Neural progenitor cell (in vitro differentiated cells): ENCODE measurements at regions not wholly inside any gene's neighbourhood (a gene's known extent, or its start where the extent isn't known, plus 50 kb on each side); places are given as distances from the start of the nearest gene placed in this dataset.

Source experiments
- DNase-seq: peaks from one replicate; pipeline ENCODE4 v3.0.0-alpha.2; 2016; ENCODE audit warnings: low spot score
- H2AFZ ChIP-seq: fragments of 200-600 bp; sonication (generic); replicated peaks from 2 replicates; pipeline ENCODE4 v1.6.1; 2016; ENCODE audit warnings: antibody characterized with exemption
- H3F3A ChIP-seq: fragments of 200-600 bp; sonication (generic); 2 replicates; pipeline ENCODE4 v1.6.1; 2016; ENCODE audit warnings: antibody characterized with exemption, low read depth
- H3K27ac ChIP-seq: fragments of 200-600 bp; sonication (generic); 2 replicates; pipeline ENCODE4 v1.5.1; 2016; ENCODE audit warnings: mild to moderate bottlenecking
- H3K27me3 ChIP-seq: fragments of 200-600 bp; sonication (generic); 2 replicates; pipeline ENCODE4 v1.6.1; 2016; ENCODE audit warnings: mild to moderate bottlenecking, moderate library complexity
- H3K36me3 ChIP-seq: fragments of 200-600 bp; sonication (generic); 2 replicates; pipeline ENCODE4 v1.5.1; 2016
- H3K4me1 ChIP-seq: fragments of 200-600 bp; sonication (generic); 2 replicates; pipeline ENCODE4 v1.6.1; 2016; ENCODE audit warnings: mixed run types
- H3K4me2 ChIP-seq: fragments of 200-600 bp; sonication (generic); 2 replicates; pipeline ENCODE4 v1.6.1; 2016
- H3K4me3 ChIP-seq: fragments of 200-600 bp; sonication (generic); 2 replicates; pipeline ENCODE4 v1.5.1; 2016
- H3K79me2 ChIP-seq: fragments of 200-600 bp; sonication (generic); 2 replicates; pipeline ENCODE4 v1.6.1; 2016; ENCODE audit warnings: low read depth
- H3K9ac ChIP-seq: fragments of 200-600 bp; sonication (generic); 2 replicates; pipeline ENCODE4 v1.6.1; 2016
- H3K9me3 ChIP-seq: fragments of 200-600 bp; sonication (generic); 2 replicates; pipeline ENCODE4 v1.5.1; 2016; ENCODE audit warnings: low read depth
- H4K20me1 ChIP-seq: fragments of 200-600 bp; sonication (generic); 2 replicates; pipeline ENCODE4 v1.6.1; 2016; ENCODE audit warnings: low read depth
- H3K27ac Mint-ChIP-seq: 3 replicates; pipeline ENCODE4 v1.8.0; 2021; ENCODE audit warnings: mixed read lengths
- H3K27me3 Mint-ChIP-seq: 2 replicates; pipeline ENCODE4 v1.8.0; 2022; ENCODE audit warnings: low read depth, mild to moderate bottlenecking, inconsistent platforms, moderate library complexity, mixed read lengths; ENCODE audit not compliant: insufficient read depth
- H3K36me3 Mint-ChIP-seq: 3 replicates; pipeline ENCODE4 v1.8.0; 2021; ENCODE audit warnings: mixed read lengths
- H3K4me1 Mint-ChIP-seq: 3 replicates; pipeline ENCODE4 v1.8.0; 2021; ENCODE audit warnings: mixed read lengths
- H3K4me3 Mint-ChIP-seq: 3 replicates; pipeline ENCODE4 v1.8.0; 2021; ENCODE audit warnings: mild to moderate bottlenecking, moderate library complexity, mixed read lengths
- H3K9me3 Mint-ChIP-seq: 3 replicates; pipeline ENCODE4 v1.8.0; 2020; ENCODE audit warnings: mixed read lengths
- EZH2 ChIP-seq: fragments of 200-600 bp; sonication (generic); IDR thresholded peaks from 2 replicates; pipeline ENCODE4 v1.6.1; 2017; ENCODE audit warnings: antibody characterized with exemption, mild to moderate bottlenecking, moderate library complexity
- EZH2phosphoT487 ChIP-seq: fragments of 200-600 bp; sonication (generic); IDR thresholded peaks from 2 replicates; pipeline ENCODE4 v1.6.1; 2017; ENCODE audit warnings: antibody characterized with exemption
- TF ChIP-seq, protein P1 (sequence below): fragments of 200-600 bp; sonication (generic); IDR thresholded peaks from 2 replicates; pipeline ENCODE4 v1.5.1; 2017; ENCODE audit warnings: antibody characterized with exemption, mild to moderate bottlenecking

DNA sequence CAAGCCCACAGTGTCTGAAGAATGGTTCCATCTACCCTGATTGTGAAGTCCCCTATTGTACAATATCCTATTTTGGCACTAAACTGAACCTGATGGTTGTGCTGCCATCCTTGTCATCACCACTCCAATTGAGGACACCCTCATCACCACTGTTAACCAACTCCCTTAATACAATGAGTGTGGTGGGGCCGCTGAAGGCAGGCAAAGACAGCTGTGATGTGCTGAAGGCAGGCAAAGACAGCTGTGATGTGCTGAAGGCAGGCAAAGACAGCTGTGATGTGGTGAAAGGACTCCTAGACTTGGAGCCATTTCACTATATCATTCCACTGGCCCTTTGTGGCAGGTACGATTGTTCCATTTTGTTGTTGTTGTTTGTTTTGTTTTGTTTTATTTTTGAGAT is 481.6 kb downstream of the SOX6 start:
- no peak overlapping the region for H3K4me2 ChIP-seq
- peaks cover 8% of the 10 kb centered on the region for H3K27me3 Mint-ChIP-seq
- H3K27ac ChIP-seq: no peak overlapping the region
- no peak for DNase-seq
- no peak for TF ChIP-seq EZH2phosphoT487
- no peaks in the 10 kb centered on the region for H3K9me3 ChIP-seq
- no peak overlapping the region for H3K9ac ChIP-seq
- H3K36me3 Mint-ChIP-seq: peaks cover 1% of the 10 kb centered on the region
- H3K9me3 Mint-ChIP-seq: peaks cover 5% of the 10 kb centered on the region
- no peaks in the 10 kb centered on the region for H3K36me3 ChIP-seq
- peaks cover 17% of the 10 kb centered on the region for H3F3A ChIP-seq
- H3K4me1 Mint-ChIP-seq: peaks cover 56% of the 10 kb centered on the region
- peaks cover 5% of the 10 kb centered on the region for H4K20me1 ChIP-seq
- no peaks in the 10 kb centered on the region for H3K79me2 ChIP-seq
- no peak overlapping the region for H2AFZ ChIP-seq
- H3K4me3 ChIP-seq: no peak overlapping the region
- H3K27ac Mint-ChIP-seq: peak overlapping the region; percentile 81
- H3K4me1 ChIP-seq: peaks cover 39% of the 10 kb centered on the region
- H3K27me3 ChIP-seq: no peaks in the 10 kb centered on the region
- no peak overlapping the region for H3K4me3 Mint-ChIP-seq

DNA sequence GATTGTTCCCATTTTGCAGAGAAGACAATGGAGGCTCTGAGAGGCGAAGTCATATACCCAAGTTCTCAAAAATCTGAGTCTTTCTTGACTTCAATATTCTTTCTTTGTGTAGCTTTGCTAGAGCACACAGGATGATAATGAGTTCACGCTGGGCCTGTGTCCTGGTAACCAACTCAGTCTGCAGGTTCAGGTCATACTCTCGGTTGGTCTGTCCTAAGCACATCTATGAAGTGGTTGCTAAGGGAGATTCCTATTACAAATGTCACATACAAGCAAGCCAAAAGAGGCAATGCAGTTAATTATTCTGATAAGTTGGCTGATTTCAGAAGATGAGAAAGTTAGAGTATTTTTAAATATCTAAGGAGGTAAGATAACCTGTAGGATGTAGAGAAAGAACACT is 481.0 kb downstream of the SOX6 start:
- peaks cover 5% of the 10 kb centered on the region for H3K9me3 Mint-ChIP-seq
- H3K9me3 ChIP-seq: no peaks in the 10 kb centered on the region
- no peak for TF ChIP-seq EZH2
- TF ChIP-seq, protein P1, sequence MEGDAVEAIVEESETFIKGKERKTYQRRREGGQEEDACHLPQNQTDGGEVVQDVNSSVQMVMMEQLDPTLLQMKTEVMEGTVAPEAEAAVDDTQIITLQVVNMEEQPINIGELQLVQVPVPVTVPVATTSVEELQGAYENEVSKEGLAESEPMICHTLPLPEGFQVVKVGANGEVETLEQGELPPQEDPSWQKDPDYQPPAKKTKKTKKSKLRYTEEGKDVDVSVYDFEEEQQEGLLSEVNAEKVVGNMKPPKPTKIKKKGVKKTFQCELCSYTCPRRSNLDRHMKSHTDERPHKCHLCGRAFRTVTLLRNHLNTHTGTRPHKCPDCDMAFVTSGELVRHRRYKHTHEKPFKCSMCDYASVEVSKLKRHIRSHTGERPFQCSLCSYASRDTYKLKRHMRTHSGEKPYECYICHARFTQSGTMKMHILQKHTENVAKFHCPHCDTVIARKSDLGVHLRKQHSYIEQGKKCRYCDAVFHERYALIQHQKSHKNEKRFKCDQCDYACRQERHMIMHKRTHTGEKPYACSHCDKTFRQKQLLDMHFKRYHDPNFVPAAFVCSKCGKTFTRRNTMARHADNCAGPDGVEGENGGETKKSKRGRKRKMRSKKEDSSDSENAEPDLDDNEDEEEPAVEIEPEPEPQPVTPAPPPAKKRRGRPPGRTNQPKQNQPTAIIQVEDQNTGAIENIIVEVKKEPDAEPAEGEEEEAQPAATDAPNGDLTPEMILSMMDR: no peak
- TF ChIP-seq EZH2phosphoT487: no peak
- no peaks in the 10 kb centered on the region for H3K36me3 ChIP-seq
- H3K4me2 ChIP-seq: peak overlapping the region; percentile 44
- no peak for DNase-seq
- H3F3A ChIP-seq: peaks cover 17% of the 10 kb centered on the region
- H3K36me3 Mint-ChIP-seq: peaks cover 1% of the 10 kb centered on the region
- H3K79me2 ChIP-seq: no peaks in the 10 kb centered on the region
- H3K4me1 Mint-ChIP-seq: peaks cover 58% of the 10 kb centered on the region
- no peak overlapping the region for H3K4me3 Mint-ChIP-seq
- peaks cover 5% of the 10 kb centered on the region for H4K20me1 ChIP-seq
- H3K27ac ChIP-seq: no peak overlapping the region
- peak overlapping the region; percentile 83 for H3K27ac Mint-ChIP-seq
- H3K9ac ChIP-seq: no peak overlapping the region
- no peak overlapping the region for H3K4me3 ChIP-seq
- H3K27me3 Mint-ChIP-seq: peaks cover 7% of the 10 kb centered on the region
- no peak overlapping the region for H2AFZ ChIP-seq
- H3K27me3 ChIP-seq: no peaks in the 10 kb centered on the region
- H3K4me1 ChIP-seq: peaks cover 39% of the 10 kb centered on the region

DNA sequence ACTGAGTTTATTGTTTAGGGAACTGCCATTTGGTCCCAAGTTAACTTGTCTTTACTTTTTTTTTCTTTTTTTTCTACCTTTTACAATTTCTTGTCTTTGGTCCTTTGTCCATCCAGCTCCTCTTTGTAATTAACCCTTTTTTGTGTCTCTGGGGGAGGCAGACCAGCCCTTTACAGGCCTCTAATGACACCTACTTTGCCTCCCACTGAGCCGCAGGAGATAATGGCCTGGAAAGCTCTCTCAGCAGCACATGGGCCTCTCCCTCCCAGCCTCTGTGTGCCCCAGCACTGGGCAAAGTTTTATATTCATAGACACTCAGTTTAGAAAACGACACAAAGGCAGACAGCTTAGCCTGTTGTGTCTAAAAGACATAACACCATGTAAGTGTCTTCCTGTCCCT is 480.4 kb downstream of the SOX6 start:
- peaks cover 55% of the 10 kb centered on the region for H3K4me1 Mint-ChIP-seq
- Histone ChIP-seq H2AFZ (no peak overlapping the region), H4K20me1 (peaks cover 5% of the 10 kb centered on the region), H3K27ac (no peak overlapping the region), H3K27me3 (no peaks in the 10 kb centered on the region), H3K79me2 (no peaks in the 10 kb centered on the region), H3K4me1 (peaks cover 34% of the 10 kb centered on the region), H3K4me3 (no peak overlapping the region), H3K4me2 (peak overlapping the region; percentile 44), H3K9ac (no peak overlapping the region), H3K36me3 (no peaks in the 10 kb centered on the region), H3F3A (peaks cover 17% of the 10 kb centered on the region), H3K9me3 (no peaks in the 10 kb centered on the region)
- peaks cover 1% of the 10 kb centered on the region for H3K36me3 Mint-ChIP-seq
- peaks cover 7% of the 10 kb centered on the region for H3K27me3 Mint-ChIP-seq
- H3K27ac Mint-ChIP-seq: peak overlapping the region; percentile 83
- peak; percentile 44 for DNase-seq
- peaks cover 5% of the 10 kb centered on the region for H3K9me3 Mint-ChIP-seq
- H3K4me3 Mint-ChIP-seq: no peak overlapping the region
- TF ChIP-seq EZH2 (no peak), EZH2phosphoT487 (peak; percentile 60)

DNA sequence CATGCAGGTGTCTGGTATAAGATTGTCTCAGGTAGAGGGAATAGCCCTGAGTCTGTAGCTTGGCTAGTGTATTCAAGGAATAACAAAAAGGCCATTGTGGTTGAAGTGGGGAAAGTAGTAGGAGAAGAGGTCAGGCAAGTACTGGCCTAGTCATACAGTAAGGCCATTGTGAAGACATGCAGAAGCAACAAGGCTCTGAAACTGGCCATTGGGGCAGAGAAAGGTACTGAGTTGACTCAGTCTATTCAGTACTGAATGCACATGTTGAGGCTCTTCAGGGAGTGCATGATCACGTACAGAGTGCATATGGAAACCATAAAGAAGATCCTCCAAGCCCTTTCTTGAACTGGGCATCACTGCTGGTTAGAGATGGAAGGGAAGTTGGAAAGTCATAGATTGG is 477.6 kb downstream of the SOX6 start:
- Histone ChIP-seq H3K9ac (no peak overlapping the region), H3K27ac (no peak overlapping the region), H2AFZ (no peak overlapping the region), H3K9me3 (no peaks in the 10 kb centered on the region), H3F3A (peaks cover 17% of the 10 kb centered on the region), H4K20me1 (peaks cover 5% of the 10 kb centered on the region), H3K36me3 (no peaks in the 10 kb centered on the region), H3K27me3 (no peaks in the 10 kb centered on the region), H3K4me1 (peaks cover 16% of the 10 kb centered on the region), H3K79me2 (no peaks in the 10 kb centered on the region), H3K4me2 (no peak overlapping the region), H3K4me3 (no peak overlapping the region)
- peak overlapping the region; percentile 22 for H3K27ac Mint-ChIP-seq
- no peak overlapping the region for H3K4me3 Mint-ChIP-seq
- H3K36me3 Mint-ChIP-seq: peaks cover 1% of the 10 kb centered on the region
- peaks cover 2% of the 10 kb centered on the region for H3K9me3 Mint-ChIP-seq
- peaks cover 7% of the 10 kb centered on the region for H3K27me3 Mint-ChIP-seq
- TF ChIP-seq, protein P1: no peak
- TF ChIP-seq EZH2: no peak
- TF ChIP-seq EZH2phosphoT487: no peak
- peaks cover 48% of the 10 kb centered on the region for H3K4me1 Mint-ChIP-seq
- no peak for DNase-seq
